GM12872 (cell line): ENCODE measurements at regions not wholly inside any gene's neighbourhood (a gene's known extent, or its start where the extent isn't known, plus 50 kb on each side); places are given as distances from the start of the nearest gene placed in this dataset.

Experiments
- TF ChIP-seq, protein P1 (sequence below): IDR thresholded peaks from 3 replicates; pipeline ENCODE4 v1.5.1; 2011; ENCODE audit warnings: low read depth, mild to moderate bottlenecking, low read length, moderate library complexity; ENCODE audit not compliant: insufficient read depth

DNA sequence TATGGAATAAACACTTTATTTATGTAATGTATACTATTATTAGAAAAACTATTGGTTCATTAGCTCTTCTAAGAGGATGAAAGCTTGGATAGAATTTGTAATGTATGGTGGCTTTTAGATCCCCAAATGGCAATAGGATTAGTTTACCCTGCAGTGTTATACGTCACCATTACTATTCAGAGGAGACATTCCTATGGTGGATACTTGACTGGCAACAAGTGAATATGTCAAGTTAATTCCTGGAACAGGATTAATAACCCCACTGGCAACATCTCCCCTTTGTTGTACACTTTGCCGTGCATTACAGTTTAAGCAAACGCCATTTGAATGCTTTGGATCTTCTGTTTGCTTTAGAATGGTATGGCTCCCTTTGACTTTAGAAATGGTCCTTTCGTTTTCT, 420.3 kb downstream of the FAM47B start:
- TF ChIP-seq, protein P1, sequence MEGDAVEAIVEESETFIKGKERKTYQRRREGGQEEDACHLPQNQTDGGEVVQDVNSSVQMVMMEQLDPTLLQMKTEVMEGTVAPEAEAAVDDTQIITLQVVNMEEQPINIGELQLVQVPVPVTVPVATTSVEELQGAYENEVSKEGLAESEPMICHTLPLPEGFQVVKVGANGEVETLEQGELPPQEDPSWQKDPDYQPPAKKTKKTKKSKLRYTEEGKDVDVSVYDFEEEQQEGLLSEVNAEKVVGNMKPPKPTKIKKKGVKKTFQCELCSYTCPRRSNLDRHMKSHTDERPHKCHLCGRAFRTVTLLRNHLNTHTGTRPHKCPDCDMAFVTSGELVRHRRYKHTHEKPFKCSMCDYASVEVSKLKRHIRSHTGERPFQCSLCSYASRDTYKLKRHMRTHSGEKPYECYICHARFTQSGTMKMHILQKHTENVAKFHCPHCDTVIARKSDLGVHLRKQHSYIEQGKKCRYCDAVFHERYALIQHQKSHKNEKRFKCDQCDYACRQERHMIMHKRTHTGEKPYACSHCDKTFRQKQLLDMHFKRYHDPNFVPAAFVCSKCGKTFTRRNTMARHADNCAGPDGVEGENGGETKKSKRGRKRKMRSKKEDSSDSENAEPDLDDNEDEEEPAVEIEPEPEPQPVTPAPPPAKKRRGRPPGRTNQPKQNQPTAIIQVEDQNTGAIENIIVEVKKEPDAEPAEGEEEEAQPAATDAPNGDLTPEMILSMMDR = no peak

DNA sequence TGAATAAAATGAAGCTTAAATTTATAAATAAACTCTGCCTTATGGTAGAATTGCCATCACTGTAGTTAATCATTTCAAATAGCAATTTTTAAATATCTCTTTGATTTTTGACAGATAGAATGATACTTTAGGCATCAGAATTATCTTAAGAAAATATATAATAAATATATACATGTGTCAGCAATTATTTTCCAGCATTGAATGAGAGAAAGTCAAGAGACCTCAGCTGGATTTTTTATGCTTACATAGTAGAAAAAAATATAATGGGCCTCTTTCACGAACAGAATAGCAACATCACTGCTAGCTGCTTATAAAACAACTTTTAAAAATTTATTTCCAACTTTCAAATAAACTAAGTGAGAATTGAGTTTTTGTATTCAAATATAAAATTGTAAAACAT, 424.0 kb upstream of the MAGEB16 start:
- TF ChIP-seq, protein P1 = no peak

DNA sequence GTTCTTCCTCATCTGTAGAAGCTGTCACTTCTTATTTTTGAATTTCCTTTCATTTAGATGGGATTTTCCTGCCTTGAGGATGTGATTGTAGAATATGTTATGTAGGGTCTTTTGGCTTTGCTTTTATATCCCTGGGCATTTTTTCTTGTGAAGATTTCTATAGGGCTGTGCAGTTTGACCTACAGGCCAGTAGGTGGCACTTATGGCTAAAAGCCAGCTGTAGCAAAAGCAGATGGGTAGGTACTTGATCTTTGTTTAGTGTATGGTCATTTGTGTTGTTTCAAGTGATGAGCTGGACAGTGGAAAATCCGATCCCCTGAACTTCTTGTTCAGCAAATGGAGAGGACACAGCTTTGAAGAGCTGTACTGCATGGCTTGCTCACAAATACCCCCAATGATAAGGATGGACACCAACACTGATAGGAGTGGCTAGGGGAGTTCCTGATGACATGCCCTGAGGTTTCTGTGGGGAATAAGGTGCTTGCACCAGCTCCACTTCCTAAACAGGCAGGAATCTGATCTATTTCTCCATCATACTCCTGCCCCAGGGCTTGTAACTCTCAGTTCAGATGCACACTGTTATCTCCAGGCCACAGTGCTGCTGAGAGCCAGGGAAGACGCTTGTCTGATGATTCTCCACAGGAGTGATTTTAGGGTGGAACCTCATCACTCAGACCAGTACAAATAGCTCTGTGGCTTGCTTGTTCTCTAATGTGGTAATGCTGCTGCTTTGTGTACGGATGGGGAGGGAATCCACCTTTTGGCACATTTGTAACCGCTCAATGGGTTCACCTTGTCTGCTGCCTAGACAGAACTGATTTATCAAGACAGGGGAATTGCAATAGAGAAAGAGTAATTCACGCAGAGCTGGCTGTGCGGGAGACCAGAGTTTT, 417.1 kb upstream of the MAGEB16 start:
- TF ChIP-seq, protein P1 = peak; percentile 67

DNA sequence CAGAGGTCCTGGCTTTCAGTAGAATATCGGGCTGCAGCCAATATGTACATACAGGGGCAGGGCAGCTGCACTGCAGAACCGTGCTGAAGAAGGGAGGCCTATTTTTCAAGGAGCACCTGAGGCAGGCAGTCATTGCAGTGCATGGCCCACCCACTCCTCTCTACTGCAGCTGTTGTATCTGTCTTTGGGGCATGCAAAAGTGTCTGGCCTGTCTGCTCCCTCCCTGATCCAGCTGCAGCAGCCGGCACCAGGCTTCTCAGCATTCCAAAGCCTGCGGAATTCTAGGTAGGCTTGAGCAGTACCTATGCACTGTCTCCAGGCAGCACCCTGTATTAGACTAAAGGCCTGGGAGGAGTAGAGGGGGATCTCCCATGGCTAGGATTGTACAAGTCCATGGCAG, 415.2 kb upstream of the MAGEB16 start:
- TF ChIP-seq, protein P1 = no peak

DNA sequence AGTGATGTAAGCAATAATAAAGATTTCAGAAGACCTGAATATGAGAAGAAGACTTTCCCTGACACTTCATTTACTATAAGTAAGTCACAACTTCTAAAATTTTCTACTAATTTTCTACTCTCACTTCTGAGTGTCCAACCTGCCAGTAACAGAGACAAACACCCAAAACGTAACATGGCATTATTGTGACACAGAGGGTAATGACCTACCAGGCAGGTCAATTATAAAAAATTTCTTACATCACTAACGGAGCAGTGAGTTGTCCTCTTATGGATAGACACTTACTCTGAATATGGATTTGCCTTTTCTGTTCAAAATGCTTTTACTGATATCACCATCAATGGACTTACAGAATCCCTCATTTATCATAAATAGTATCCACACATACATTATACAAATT, 405.9 kb upstream of the MAGEB16 start:
- TF ChIP-seq, protein P1 = no peak

DNA sequence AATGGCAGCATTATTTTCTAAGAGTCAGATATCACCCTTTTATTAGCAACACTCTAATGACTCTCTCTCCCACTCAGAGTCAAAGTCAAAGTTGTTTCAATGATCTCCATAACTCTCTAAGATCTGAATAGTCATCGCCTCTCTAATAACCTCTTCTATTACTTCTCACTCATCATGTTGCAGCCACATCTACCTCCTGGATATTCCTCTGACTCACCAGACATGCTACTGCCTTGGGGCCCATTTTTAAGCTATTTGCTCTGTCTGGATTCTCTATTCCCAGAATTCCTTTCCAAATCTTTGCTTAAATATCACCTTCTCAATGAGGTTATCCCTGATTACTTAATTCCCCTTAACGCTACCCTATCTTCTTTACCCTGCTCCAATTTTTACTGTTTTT, 391.8 kb upstream of the MAGEB16 start:
- TF ChIP-seq, protein P1 = no peak

DNA sequence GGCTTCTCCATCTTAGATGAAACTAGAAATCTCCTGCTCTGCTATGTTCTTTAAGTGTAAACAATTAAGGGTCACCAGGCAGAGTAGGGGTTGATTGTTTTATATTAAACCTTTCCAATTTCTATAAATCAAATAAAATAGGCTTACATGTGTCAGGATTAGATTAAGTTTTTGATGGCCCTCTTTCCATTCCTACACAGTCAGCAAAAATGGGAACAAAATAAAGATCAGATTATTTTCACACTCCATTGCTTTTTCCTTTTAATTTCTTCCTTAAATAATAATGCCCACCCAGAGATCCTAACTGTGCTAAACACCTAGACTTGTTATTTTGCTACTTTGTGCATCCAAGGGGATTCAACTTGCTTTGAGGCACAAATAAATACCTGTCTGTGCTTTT, 381.4 kb upstream of the MAGEB16 start:
- TF ChIP-seq, protein P1 = no peak

DNA sequence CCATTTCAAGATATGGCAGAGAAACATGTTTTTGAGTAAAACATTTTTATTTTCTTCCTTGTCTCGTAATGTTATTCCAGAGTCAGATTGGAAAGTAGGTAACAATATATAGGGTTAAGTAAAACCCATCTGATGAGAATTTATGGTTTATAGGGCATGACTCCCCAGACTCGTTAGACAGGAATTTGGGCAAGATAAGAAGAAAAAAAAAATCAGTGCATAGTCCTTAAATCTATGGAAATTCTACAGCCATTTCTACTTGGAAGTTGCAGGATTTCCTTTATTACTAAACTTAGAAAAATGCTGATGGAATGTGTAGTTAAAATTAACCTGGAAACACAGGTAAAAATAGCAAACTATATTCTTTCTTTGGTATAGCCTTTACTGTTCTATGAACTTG, 366.1 kb upstream of the MAGEB16 start:
- TF ChIP-seq, protein P1 = no peak
